ENCODE measurements at regions not wholly inside any gene's neighbourhood (a gene's known extent, or its start where the extent isn't known, plus 50 kb on each side); places are given as distances from the start of the nearest gene placed in this dataset.

DNA sequence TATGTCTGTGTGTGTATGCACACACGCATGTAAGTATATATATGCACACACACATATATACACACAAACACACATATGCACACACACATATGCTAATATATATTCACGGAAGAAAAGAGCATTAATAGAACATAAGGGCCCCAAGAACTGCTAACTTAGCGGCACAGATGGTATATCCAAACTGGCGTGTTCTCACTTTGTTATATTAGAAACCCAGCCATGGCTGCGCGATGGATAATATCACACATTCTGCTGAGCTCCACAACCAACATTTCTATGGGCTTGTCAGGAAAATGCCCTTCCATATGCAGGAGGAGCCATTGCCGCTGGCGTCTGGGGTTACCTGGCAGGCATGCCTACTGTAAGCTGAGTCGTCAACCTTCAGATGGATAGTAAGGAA, 122.1 kb downstream of the TTLL2 start:
- TF ChIP-seq POLR2A (IDR thresholded peaks at IDR 0.05; ENCODE audit: extremely low read depth, insufficient read length) = no peak
- TF ChIP-seq, protein P1, sequence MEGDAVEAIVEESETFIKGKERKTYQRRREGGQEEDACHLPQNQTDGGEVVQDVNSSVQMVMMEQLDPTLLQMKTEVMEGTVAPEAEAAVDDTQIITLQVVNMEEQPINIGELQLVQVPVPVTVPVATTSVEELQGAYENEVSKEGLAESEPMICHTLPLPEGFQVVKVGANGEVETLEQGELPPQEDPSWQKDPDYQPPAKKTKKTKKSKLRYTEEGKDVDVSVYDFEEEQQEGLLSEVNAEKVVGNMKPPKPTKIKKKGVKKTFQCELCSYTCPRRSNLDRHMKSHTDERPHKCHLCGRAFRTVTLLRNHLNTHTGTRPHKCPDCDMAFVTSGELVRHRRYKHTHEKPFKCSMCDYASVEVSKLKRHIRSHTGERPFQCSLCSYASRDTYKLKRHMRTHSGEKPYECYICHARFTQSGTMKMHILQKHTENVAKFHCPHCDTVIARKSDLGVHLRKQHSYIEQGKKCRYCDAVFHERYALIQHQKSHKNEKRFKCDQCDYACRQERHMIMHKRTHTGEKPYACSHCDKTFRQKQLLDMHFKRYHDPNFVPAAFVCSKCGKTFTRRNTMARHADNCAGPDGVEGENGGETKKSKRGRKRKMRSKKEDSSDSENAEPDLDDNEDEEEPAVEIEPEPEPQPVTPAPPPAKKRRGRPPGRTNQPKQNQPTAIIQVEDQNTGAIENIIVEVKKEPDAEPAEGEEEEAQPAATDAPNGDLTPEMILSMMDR (IDR thresholded peaks at IDR 0.05; ENCODE audit: low read depth, low read length) = no peak
- TF ChIP-seq, protein P2, sequence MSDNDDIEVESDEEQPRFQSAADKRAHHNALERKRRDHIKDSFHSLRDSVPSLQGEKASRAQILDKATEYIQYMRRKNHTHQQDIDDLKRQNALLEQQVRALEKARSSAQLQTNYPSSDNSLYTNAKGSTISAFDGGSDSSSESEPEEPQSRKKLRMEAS (IDR thresholded peaks at IDR 0.05; ENCODE audit: low read depth, low read length) = no peak
- TF ChIP-seq MYC (IDR thresholded peaks at IDR 0.05; ENCODE audit: low read depth, low read length) = no peak

All from NB4 (cell line).